IMR-90 (cell line): ENCODE measurements at regions not wholly inside any gene's neighbourhood (a gene's known extent, or its start where the extent isn't known, plus 50 kb on each side); places are given as distances from the start of the nearest gene placed in this dataset.

Source experiments
- ATAC-seq: fragments of 200-7000 bp; cut with Tn5 transposase; 2 replicates; pipeline ENCODE4 v1.9.1; 2020; ENCODE audit warnings: low read depth, mild to moderate bottlenecking, moderate library complexity
- BruUV-seq: library from RNA; stranded (reverse); fragments of 400-500 nt; replicated peaks from 2 replicates; lab custom pipeline; 2021; lab: Mats Ljungman, UMichigan
- CTCF ChIA-PET: fragments of 300-600 bp; formaldehyde crosslinking; extraction: SDS; loops from one replicate; lab custom pipeline; 2021; ENCODE audit warnings: antibody characterized with exemption; lab: Yijun Ruan, JAX
- POLR2A ChIA-PET: fragments of 300-600 bp; sonication (Branson Sonifier 250); formaldehyde crosslinking; loops from one replicate; lab custom pipeline; 2022; ENCODE audit warnings: antibody characterized with exemption; ENCODE audit not compliant: unreplicated experiment; lab: Charles Lee
- DNase-seq: peaks from one replicate; pipeline ENCODE4 v3.0.0; 2013
- H2AFZ ChIP-seq: replicated peaks from 2 replicates; pipeline ENCODE3; 2013; ENCODE audit warnings: low read length, mild to moderate bottlenecking; ENCODE audit not compliant: poor library complexity
- H2AK5ac ChIP-seq: 2 replicates; pipeline ENCODE4 v1.6.1; 2013; ENCODE audit warnings: low read depth, low read length, inconsistent platforms
- H2AK9ac ChIP-seq: replicated peaks from 2 replicates; pipeline ENCODE3; 2013; ENCODE audit warnings: mild to moderate bottlenecking, low read depth, low read length, moderate library complexity; ENCODE audit not compliant: poor library complexity
- H2BK120ac ChIP-seq: 2 replicates; pipeline ENCODE4 v1.6.1; 2013; ENCODE audit warnings: low read depth, low read length, inconsistent platforms
- H2BK15ac ChIP-seq: 3 replicates; pipeline ENCODE4 v1.6.1; 2013; ENCODE audit warnings: low read depth, low read length, inconsistent platforms
- H2BK20ac ChIP-seq: 2 replicates; pipeline ENCODE4 v1.6.1; 2013; ENCODE audit warnings: low read depth, mild to moderate bottlenecking, inconsistent platforms, low read length, moderate library complexity
- H2BK5ac ChIP-seq: 2 replicates; pipeline ENCODE4 v1.6.1; 2013; ENCODE audit warnings: mild to moderate bottlenecking, low read depth, low read length, inconsistent platforms; ENCODE audit not compliant: poor library complexity, severe bottlenecking
- H3K14ac ChIP-seq: replicated peaks from 2 replicates; pipeline ENCODE4 v1.6.1; 2013; ENCODE audit warnings: low read depth, low read length, inconsistent platforms
- H3K18ac ChIP-seq: 2 replicates; pipeline ENCODE4 v1.6.1; 2013; ENCODE audit warnings: low read depth, low read length, control low read depth
- H3K23ac ChIP-seq: 2 replicates; pipeline ENCODE4 v1.6.1; 2013; ENCODE audit warnings: low read depth, low read length, inconsistent platforms
- H3K27ac ChIP-seq: 2 replicates; pipeline ENCODE4 v1.5.1; 2013; ENCODE audit warnings: mild to moderate bottlenecking, control low read depth, low read length; ENCODE audit not compliant: insufficient read depth
- H3K27me3 ChIP-seq: 2 replicates; pipeline ENCODE4 v1.6.1; 2013; ENCODE audit warnings: low read length; ENCODE audit not compliant: control insufficient read depth, insufficient read depth
- H3K36me3 ChIP-seq: 2 replicates; pipeline ENCODE4 v1.6.1; 2013; ENCODE audit warnings: low read length, mixed read lengths; ENCODE audit not compliant: control insufficient read depth, insufficient read depth
- H3K4ac ChIP-seq: 2 replicates; pipeline ENCODE4 v1.6.1; 2013; ENCODE audit warnings: low read depth, low read length, inconsistent platforms
- H3K4me1 ChIP-seq: 2 replicates; pipeline ENCODE4 v1.6.1; 2013; ENCODE audit warnings: low read length, mixed read lengths; ENCODE audit not compliant: control insufficient read depth, insufficient read depth
- H3K4me2 ChIP-seq: 2 replicates; pipeline ENCODE4 v1.6.1; 2013; ENCODE audit warnings: low read depth, mild to moderate bottlenecking, control low read depth, low read length, moderate library complexity
- H3K4me3 ChIP-seq: 2 replicates; pipeline ENCODE4 v1.5.1; 2013; ENCODE audit warnings: low read depth, mild to moderate bottlenecking, control low read depth, low read length, moderate library complexity; ENCODE audit not compliant: insufficient read depth
- H3K56ac ChIP-seq: 2 replicates; pipeline ENCODE4 v1.6.1; 2013; ENCODE audit warnings: low read length, inconsistent platforms; ENCODE audit not compliant: insufficient read depth; ENCODE audit errors: extremely low read depth
- H3K79me1 ChIP-seq, 2 experiments: 2 replicates each; pipeline ENCODE4 v1.6.1; 2013; ENCODE audit warnings: low read length in 2 of 2, inconsistent platforms in 1 of 2, low read depth in 1 of 2
- H3K9ac ChIP-seq: 2 replicates; pipeline ENCODE4 v1.6.1; 2013; ENCODE audit warnings: low read depth, low read length, control low read depth
- H3K9me1 ChIP-seq: 2 replicates; pipeline ENCODE4 v1.6.1; 2013; ENCODE audit warnings: low read length, inconsistent platforms; ENCODE audit not compliant: insufficient read depth
- H3K9me3 ChIP-seq: 2 replicates; pipeline ENCODE4 v1.6.1; 2013; ENCODE audit warnings: low read length; ENCODE audit not compliant: control insufficient read depth, insufficient read depth
- H4K20me1 ChIP-seq: 2 replicates; pipeline ENCODE4 v1.6.1; 2013; ENCODE audit warnings: low read length, inconsistent platforms; ENCODE audit not compliant: insufficient read depth
- H4K5ac ChIP-seq: 2 replicates; pipeline ENCODE4 v1.6.1; 2013; ENCODE audit warnings: mild to moderate bottlenecking, low read depth, low read length, control low read depth
- H4K8ac ChIP-seq, 2 experiments: 2 replicates each; pipeline ENCODE4 v1.6.1; 2013; ENCODE audit warnings: low read depth in 2 of 2, low read length in 2 of 2, control low read depth in 1 of 2, inconsistent platforms in 1 of 2
- H4K91ac ChIP-seq: 2 replicates; pipeline ENCODE4 v1.6.1; 2013; ENCODE audit warnings: low read depth, low read length, inconsistent platforms; ENCODE audit not compliant: insufficient read depth
- RAD21 ChIP-seq: IDR thresholded peaks from 2 replicates; pipeline ENCODE4 v1.6.1; 2012; ENCODE audit warnings: low read length, improper control_type of control experiment
- SMC3 ChIP-seq: fragments of 150-350 bp; IDR thresholded peaks from 2 replicates; pipeline ENCODE4 v1.6.1; 2016; ENCODE audit warnings: low read depth, mild to moderate bottlenecking, antibody characterized with exemption, low read length, moderate library complexity
- WGBS, 2 experiments: methylation state at CpG; one replicate each; pipeline versions ENCODE4 v1.1.5 to v1.1.7; 2013; ENCODE audit warnings: missing lambda C conversion rate in 2 of 2; ENCODE audit not compliant: insufficient read length in 1 of 2; ENCODE audit errors: extremely low coverage in 2 of 2; 5-methylcytosine and 5-hydroxymethylcytosine counted together
- dilution Hi-C: fragments of 300-500 bp; cut with HindIII; formaldehyde crosslinking; loops from one replicate; pipeline ENCODE4 v1.14.3; 2018; ENCODE audit warnings: low sequenced_read_pairs; ENCODE audit not compliant: unreplicated experiment
- in situ Hi-C: fragments of 300-500 bp; cut with MboI; formaldehyde crosslinking; loops from 3 replicates; pipeline ENCODE4 v1.14.3; 2019; ENCODE audit warnings: low sequenced_read_pairs, inconsistent platforms, mixed read lengths
- intact Hi-C: fragments of 100-400 bp; cut with micrococcal nuclease; formaldehyde crosslinking; loops from 2 replicates; pipeline ENCODE4 v1.10.0; 2022

DNA sequence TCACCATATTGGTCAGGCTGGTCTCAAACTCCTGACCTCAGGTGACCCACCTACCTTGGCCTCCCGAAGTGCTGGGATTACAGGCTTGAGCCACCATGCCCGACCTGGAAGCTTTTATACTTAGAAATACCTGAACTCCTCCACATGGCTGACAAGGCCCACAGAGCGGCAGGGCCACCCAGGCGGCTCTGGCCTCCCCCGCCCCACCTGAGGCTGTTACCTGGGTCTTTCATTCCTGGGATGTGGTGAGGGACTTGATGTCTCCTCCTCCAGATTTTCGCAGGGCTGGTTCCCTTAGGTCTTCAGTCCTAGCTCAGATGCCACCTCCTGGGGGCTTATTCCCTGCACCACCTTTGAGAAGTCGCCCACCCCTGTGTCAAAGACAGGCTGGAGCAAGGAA is 152.1 kb downstream of the LY86 start:
- no peak overlapping the region for H3K56ac ChIP-seq
- H3K36me3 ChIP-seq = no peaks in the 10 kb centered on the region
- no peak overlapping the region for H2AK9ac ChIP-seq
- no peak overlapping the region for H2BK20ac ChIP-seq
- no peak overlapping the region for H4K8ac ChIP-seq
- no peak overlapping the region for H3K27ac ChIP-seq
- H3K9ac ChIP-seq = no peak overlapping the region
- H3K4ac ChIP-seq = no peak overlapping the region
- H3K18ac ChIP-seq = no peak overlapping the region
- H3K4me3 ChIP-seq = no peak overlapping the region
- no peak overlapping the region for H2BK5ac ChIP-seq
- no peak overlapping the region for H3K14ac ChIP-seq
- H2BK120ac ChIP-seq = no peak overlapping the region
- no peak overlapping the region for H2BK15ac ChIP-seq
- in situ Hi-C loops = no loop called here
- H3K4me1 ChIP-seq = no peaks in the 10 kb centered on the region
- H2AFZ ChIP-seq = no peak overlapping the region
- H4K5ac ChIP-seq = no peak overlapping the region
- H3K23ac ChIP-seq = no peak overlapping the region
- dilution Hi-C loops = no loop called here
- WGBS, 2 experiments = no CpG with 5 or more reads among the region's 7 CpGs
- ATAC-seq (no peak), DNase-seq (no peak)
- POLR2A ChIA-PET = no interaction called here
- H3K9me1 ChIP-seq = no peaks in the 10 kb centered on the region
- CTCF ChIA-PET = no interaction called here
- H3K9me3 ChIP-seq = no peaks in the 10 kb centered on the region
- no peak overlapping the region for H4K91ac ChIP-seq
- no peaks in the 10 kb centered on the region for H4K20me1 ChIP-seq
- no peaks in the 10 kb centered on the region for H3K79me1 ChIP-seq
- no peak overlapping the region for H2AK5ac ChIP-seq
- no peak overlapping the region for H3K4me2 ChIP-seq
- intact Hi-C loops = no loop called here
- TF ChIP-seq RAD21 = no peak
- TF ChIP-seq SMC3 = no peak
- H3K27me3 ChIP-seq = peaks cover 4% of the 10 kb centered on the region
- BruUV-seq = no TSS peak
